OCI-M1 (cell line): ENCODE measurements at regions not wholly inside any gene's neighbourhood (a gene's known extent, or its start where the extent isn't known, plus 50 kb on each side); places are given as distances from the start of the nearest gene placed in this dataset.

Source experiments
- DNase-seq: peaks from one replicate; lab custom pipeline; 2025; lab: John Stamatoyannopoulos, UW

DNA sequence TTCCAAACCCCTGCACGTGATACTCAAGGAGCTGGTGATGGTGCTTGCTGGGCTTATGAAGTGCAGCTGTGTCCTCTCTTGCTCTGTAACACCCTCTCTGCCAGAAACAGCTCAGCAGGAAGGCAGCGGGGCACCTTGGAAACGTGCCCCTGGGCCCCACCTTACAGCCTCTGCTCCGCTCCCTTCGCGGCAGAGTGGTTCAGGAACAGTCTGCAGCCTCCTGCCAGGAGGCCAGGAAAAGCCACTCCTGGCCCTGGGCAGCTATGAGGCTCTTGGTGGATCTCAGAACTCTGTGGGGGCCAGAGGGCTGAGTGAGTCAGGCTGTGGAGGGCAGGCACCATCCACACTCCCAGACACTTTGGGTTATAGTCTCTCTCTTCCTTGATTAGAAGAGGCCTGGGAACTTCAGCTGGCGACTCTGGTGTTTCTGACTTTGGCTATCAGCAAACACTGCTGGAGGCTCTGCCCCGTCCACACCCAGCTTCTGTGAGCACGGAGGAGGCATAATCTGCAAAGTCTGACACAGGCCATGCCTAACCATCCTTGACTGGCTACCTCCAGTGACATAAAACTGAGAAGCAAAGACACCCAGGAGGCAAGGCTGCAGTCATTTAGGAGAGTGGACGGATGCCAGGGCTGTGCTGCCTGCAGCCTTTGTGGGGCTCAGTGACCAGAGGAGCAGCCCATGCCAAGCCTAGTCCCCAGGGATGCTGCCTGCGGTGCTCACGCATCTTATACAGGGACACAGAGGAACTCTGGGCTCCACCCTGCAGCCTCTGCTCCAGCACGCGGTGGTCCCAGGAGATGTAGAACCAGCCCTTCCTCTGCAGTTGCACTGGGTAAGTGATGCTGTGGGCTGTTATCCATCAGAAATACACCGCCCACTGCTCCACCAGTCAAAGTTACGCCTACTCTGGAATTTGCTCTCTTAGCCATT lies 65.3 kb downstream of the METRNL start:
- DNase-seq, result no peak

DNA sequence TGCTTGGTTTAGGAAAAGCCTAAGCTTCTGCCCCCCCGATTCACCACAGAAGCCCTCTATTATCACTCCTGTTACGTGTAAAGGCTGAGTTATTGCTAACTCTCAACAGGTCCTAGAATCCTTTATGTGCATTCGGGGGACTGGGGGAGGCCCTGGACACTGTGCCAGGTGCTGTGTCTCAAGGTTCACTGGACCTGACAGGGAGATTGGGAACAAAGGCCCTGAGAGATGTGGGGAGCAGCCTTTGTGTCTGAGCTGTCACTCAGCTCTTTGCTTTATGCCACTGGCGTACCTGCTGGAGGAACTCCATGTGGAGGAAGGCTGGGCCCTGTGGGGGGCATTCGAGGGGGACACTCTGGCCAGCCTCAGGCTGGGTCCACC lies 65.9 kb downstream of the METRNL start:
- DNase-seq, result no peak

DNA sequence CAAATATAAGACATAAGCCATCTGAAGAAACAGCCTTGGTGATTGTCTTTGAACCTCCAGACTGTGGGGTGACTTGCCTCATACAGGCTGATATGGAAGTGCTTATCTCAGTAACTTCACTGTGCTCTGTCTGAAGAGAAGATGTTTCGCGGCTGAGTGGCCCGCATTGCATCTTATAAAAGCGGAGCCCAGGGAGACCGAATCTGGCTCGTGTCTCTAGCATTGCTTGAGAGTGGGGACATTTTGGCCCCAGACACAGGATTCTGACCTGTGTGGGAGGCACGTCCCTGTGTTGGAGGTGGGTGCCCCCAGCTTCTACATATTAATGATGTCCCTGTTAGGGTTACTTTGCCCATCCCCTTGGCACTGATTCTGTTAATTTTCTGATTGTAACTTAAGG lies 66.4 kb downstream of the METRNL start:
- no peak for DNase-seq

DNA sequence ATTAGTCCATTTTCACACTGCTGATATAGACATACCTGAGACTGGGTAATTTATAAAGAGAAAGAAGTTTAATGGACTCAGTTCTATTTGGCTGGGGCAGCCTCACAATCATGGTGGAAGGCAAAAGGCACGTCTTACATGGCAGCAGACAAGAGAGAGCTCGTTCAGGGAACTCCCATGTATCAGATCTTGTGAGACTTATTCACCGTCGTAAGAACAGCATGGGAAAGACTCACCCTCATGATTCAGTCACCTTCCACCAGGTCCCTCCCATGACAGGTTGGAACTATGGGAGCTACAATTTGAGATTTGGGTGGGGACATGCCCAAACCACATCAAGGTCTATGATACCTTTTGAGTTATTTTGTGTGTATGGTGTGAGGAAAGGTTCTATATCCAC lies 66.9 kb downstream of the METRNL start:
- no peak for DNase-seq

DNA sequence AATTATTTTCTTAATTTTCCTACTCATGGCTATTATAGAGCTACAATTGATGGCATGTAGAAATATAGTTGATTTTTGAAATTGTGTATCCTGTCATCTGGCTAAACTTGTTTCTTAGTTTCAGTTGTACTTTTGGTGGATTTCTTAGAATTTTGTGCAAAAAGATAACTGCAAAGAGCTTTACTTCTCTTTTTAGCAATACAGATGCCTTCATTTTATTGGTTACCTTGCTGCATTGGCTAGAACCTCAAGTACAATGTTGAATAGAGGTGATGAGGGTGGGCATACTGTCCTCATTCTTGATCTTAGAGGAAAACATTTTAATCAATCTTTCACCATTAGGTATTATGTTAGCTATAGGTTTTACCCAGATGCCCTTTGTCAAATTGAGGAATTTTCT lies 67.9 kb downstream of the METRNL start:
- peak; percentile 75 for DNase-seq

DNA sequence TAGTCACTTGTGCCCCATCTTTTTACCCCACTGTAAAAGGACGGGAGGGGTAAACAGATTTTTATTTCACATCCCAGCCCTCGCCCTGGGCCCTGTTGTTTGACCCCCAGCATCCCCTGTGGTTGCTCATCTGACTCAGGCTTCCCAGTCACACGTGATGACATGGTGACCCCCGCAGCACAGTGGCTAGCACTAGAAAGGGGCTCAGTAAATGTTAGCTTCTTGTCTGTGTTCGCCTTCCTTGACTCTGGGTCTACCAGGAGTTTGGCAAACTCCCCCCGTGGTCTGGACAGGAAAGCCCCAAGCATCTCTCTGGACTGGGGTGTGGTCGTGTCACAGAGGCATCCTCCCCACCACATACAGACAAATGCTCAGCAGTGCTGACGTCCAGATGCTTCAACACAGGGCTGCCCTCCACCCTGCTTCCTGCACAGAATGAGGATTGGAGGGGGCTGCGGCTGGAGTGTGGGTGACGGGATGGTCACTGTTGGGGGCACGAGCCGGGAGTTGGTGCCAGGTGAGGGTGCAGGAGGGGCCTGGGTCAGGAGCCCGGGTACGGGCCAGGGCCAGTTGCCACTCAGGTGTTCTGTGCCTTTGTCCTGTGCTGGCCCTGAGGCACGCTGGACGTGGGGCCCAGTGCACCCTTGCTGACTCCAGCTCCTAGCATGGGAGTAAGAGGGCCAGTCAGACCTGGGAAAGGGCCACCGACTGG lies 69.1 kb downstream of the METRNL start:
- DNase-seq, result no peak

DNA sequence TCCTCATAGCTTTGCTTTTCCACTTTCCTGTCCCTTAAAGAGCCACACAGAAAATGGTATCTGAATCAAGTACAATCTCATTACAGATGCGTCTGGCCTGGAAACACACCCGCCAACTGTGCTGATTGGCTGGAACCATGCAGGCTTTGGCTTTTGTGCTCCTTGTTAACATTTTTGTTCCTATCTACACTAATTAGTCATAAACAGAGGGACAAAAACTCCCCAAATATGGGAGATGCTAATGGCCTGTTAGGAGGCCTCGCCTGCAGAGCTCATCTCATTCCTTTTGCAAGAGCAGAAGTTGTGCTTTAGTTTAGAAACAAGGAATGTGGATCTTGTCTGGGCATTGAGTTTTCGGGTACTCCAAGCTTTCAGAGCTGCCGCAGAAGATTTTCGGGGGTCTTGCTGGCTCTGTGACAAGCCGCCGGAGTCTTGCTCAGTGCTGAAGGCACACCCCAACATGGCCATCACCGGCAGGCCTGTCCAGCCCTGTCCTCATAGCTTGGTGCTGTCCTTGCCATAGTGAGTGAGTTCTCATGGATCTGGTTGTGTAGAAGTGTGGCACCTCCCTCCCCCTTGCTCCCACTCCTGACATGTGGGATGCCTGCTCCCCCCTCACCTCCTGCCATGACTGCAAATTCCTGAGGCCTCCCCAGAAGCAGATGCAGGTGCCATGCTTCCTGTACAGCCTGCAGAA lies 69.8 kb downstream of the METRNL start:
- no peak for DNase-seq

DNA sequence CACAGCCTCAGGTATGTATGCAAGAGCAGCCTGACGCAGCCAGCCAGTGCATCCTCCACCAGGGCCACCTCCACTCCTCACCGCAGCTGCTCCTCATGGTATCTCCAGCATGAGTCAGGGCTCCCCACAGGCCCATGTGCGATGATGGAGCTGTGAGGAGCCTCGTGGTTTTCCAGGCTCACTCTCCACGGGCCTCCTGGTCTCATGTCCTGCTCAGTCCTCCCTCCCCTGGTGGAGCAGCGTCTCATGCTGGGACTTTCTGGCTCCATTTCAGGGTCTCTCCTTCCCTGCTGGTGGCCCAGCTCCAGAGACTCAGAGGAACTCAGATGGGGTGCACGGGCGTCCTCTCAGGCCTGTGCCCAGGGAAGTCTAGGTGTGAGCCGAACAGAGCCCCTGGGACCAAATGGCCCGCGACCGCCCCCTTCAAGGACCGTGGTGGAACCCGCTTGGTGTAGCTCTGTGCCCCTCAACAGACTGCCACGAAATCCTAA lies 70.4 kb downstream of the METRNL start:
- DNase-seq, result no peak

DNA sequence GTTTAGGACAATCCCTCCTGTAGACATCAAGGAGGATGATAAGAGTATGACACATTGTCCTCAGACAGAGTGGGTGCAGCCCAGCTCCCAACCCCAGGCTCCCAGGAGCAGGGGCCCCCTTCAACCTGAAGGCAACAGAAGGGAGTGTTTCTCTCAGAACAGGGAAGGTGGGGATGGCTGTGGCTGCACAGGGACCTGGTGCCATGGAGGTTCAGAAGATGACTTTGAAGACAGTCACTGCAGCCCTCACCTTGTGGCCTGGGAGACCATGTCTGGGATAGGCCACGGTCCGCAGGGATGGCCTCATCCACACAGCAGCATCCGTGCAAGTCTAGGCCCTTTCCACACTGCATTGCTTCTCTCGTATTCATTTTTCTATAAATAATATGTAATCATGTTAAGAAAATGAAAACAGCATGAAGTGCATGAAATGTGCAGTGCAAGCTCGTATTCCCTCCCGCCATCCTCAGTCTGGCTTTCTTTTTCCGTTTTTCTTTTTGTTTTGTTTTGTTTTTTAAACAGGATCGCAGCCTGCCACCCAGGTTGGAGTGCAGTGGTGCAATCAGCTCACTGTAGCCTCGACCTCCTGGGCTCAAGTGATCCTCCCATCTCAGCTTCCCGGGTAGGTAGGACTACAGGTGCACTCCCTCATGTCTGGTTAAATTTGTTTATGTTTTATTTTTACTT lies 71.1 kb downstream of the METRNL start:
- no peak for DNase-seq

DNA sequence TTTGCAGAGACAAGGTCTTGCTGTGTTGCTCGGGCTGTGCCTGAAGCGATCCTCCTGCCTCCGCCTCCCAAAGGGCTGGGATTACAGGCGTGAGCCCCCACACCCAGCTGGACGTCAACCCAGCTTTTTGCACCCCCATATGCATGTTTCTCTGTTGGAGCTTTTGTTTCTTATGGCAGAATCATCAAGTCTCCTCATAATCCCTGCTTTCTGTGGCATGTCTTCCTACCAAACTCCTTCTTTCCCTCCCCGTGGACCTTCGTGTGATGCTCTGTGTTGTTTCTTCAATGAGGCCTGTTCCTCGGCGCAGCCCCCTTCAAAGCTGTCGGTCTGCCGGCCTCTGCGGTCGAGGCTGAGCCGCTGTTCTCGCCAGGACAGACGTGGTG lies 71.6 kb downstream of the METRNL start:
- no peak for DNase-seq

DNA sequence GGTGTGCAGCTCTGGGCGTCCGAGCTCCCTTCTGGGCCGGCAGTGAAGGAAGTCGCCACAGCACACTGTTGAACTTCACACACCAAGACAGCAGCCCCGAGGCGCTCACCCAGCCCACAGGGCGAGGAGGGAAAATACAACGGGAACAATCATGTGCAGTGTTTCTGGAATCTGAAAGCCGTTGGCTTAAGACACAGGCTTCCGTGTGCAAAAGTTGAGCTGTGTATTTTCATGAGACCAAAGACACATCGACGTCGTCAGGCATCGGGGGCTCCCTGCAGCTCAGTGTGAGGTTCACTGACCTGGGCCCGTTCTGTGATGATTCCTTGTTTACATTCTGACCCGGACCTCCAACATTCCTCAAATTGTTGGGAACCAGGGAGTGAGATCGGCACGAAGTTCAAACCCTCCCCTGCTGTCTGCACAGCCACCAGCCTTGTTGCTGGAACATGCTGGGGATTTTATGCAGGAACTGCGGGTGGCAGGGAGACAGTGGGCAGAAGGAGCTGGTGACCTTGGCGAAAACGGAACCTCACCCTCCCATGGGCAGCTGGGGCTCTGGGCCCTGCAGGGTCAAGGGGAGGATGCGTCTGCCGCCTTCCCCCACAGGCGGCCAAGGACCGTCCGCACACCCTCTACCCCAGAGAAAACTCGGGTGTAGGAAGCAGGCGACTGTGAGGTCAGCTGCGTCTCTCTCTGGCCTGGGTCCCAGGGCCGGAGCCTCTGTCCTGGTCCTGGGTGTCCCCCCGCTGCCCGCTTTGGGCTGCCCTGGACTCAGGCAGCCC lies 72.2 kb downstream of the METRNL start:
- no peak for DNase-seq

DNA sequence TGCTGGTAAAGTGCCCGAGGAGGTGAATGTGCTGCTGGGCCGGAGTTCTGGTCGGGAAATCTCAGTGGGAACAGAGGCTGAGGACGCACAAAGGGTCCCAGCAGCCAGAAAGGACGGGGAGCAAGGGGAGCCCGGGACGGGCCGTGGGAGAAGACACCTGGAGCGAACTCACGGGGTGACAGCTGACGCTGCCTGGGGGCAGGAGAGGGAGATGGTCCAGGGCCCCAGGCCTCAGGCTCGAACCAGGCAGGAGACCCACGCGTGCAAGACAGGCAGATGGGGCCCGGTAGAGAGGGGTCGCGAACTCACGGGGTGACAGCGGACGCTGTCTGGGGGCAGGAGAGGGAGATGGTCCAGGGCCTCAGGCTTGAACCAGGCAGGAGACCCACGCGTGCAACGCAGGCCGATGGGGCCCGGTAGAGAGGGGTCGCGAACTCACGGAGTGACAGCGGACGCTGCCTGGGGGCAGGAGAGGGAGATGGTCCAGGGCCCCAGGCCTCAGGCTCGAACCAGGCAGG lies 72.9 kb downstream of the METRNL start:
- no peak for DNase-seq

DNA sequence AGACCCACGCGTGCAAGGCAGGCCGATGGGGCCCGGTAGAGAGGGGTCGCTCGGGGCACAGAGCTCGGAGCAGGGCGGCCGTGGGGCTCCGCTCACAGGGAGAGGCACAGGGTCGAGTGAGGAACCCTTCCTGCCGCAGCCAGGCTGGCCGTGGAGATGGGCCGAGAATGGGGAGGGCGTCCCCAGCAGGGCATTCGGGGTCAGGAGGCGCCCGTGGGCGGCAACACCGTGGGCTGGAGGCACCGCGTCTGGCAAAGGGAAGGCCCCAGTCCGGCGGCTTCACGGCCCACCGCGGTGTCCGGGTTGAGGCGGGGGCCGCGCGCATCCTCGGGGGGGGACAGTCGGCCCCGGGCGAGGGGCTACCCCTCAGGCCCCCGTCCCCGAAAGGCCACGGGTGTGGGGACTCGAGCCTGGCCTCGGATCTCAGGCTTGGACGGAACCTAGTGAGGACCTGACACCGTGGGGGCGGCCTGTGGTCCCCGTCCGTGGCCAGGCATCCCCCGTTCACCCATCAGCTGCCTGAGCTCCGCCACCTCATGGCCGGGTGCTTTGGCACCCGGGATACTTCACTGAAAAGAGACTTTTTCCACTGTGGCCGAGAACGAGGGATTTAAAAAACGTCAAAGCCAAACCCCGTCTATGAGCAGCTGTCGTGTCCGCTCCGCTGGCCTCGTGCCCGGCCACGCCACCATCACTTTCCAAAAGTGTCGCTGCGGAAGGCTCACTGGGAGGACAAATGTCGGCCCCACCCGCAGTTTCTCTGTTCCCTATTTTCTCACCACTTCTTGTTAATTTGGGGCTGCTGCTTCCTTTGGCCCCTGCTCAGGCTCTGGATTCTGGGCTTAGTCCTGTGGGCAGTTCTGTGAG lies 73.6 kb downstream of the METRNL start:
- no peak for DNase-seq

DNA sequence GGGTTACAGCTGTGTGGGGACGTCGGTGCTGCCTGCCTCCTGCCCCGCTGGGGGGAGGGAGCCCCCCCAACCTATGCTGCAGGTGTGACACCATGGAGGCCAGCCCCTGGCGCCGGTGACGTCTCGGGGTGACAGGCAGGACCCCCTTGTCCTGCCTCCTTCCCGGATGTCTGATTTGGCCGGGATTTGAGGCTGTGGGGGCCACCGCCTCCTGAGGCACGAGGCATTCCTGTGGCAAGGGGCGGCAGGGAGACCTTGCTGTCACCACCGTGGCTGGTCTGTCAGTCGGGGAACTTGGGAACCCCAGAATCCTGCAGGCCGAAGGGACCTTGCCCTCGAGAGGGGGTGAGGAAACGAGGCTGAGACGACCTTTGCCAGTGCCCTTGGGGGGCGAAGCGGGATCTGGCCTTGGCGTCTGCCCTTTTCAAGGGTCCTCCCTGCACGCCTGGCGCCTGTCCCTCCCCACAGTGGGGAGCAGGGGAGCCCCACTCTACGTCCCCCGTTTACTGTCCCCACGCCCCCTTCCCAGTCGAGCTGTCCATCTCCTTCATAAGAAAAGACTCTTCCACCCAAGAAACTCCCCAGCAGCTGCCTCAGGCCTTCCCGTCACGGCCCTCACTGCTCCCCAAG lies 74.4 kb downstream of the METRNL start:
- no peak for DNase-seq

DNA sequence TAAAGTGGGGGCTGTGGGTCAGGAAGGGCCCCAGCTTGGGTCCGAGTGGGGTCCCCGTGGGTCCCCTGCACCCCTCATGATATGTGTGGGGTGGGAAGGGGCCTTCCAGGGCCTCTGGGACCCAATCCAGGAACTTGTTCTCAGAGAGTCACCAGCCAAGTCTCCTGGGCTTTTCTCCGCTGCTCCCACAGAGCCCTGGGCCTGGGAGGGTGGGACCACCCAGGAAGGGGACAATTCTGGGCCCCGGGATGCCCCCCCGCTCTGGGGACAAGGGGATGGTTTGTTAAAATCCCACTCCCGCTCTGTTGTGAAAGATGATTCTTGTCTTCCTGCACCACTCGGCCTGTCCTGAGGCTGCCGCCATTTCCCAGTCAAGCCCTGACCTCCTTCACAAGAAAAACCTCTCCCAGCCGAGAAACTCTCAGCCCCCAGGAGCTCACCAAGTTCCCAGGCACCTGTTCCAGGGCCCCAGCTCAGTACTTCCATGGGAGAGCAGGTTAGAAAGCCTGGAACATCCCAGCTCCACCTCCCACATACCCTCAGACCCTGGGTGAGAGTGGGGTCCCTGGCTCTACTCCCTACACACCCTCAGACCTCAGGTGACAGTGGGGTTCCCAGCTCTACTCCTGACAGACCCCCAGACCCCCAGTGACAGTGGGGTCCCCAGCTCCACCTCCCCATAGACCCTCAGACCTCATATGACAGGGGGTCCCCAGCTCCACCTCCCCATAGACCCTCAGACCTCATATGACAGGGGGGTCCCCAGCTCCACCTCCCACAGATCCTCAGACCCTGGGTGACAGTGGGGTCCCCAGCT lies 75.1 kb downstream of the METRNL start:
- DNase-seq, result no peak

DNA sequence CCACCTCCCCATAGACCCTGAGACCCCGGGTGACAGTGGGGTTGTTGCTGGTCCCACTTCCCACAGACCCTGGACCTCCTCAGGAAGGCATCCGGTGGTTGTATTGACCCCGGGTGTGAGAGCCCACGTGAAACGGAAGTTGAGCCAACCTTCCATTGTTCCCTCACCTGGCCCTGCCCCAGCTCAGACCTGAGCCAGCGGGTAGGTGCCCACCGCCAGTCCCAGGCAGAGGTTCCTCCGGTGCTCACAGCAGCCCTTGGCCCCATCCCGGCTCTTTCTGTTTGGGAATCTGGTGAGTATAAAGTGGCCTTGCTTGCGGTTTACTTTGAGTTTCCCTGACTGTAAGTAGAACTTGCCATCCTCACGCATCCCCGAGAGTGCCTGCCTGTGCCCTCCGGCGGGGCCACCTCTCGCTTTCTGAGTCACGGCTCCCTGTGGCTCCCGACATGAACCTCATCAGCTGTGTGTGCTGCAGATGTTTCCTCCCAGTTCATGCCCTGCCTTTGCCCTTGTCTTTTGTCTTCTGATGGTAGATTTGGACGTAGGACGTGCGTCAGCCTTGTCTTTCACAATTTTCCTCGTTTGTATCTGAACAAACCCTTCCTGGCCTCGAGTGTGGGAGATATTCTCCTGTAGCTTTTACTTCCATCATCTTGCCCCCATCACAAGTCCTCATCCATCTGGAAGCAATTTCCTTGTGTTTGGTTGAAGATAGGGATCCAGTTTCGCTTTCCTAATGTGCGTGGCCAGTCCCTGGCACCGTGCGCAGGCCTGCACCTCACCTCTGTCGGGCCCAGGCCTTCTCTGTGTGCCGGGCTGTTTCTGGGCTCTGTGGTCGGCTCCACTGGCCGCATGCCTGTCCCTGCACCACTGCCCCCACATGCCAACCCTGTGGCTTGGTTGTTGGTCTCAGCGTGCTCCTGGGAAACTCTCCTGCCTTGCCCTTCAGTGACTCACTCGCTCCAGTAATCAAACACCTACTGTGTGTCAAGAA lies 76.0 kb downstream of the METRNL start:
- no peak for DNase-seq

DNA sequence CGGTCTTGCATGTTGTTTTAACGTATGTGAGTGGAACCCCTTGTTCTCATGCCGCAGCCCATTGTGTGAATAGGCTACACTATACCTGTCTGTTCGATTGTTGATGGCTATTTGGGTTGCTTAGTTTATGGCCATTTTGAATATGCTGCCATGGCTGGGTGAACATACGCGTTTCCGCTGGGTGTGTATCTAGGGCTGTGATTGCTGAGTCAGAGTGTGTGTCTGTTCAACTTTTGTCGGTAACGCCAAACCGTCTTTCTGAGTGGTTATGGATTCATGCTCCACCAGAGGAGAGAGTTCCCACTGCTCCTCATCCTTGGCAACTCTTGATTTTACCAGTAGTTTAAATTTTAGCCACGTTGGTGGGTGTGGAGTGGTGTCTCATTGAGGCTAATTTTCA lies 77.0 kb downstream of the METRNL start:
- DNase-seq, result no peak
